ENCODE measurements at regions not wholly inside any gene's neighbourhood (a gene's known extent, or its start where the extent isn't known, plus 50 kb on each side); places are given as distances from the start of the nearest gene placed in this dataset.
A peak's percentile ranks its signal among the peaks of the same experiment; 100 is the strongest.
"Not testable (repeated sequence)": the region's sequence is repeated elsewhere in the genome, so short reads cannot be mapped to it uniquely, and the experiment has no call there.

GRCh38 chr6:164401871-164402270 lies 907.5 kb downstream of the C6orf118 start:
- no peak for DNase-seq (ENCODE audit: low spot score)

DNA sequence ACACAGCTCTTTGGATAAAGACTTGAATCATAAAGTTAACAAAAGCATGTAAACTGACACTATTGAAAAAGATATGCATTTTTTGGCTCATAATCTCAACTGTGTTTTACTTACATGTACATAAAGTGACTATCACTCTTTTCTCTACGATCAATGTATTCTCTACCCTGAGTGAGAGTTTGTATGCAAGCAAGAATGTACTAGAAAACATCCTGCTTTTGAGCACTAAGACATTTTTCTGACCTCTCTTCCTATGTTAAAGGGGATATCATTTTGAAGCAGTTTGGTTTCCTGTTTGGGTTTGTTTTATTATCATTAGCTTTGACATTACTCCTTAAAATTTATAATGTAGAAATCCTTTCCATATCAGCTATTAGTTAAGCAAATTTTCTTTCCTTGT lies 910.8 kb downstream of the C6orf118 start:
- DNase-seq (ENCODE audit: low spot score): no peak

- DNase-seq (ENCODE audit: low spot score): no peak
These were observed 913.0 kb downstream of the C6orf118 start for GRCh38 chr6:164396071-164397047.

- DNase-seq (ENCODE audit: low spot score): no peak
These were observed 929.6 kb downstream of the C6orf118 start for GRCh38 chr6:164379795-164380194.

GRCh38 chr6:164378330-164378729 lies 931.1 kb downstream of the C6orf118 start:
- DNase-seq (ENCODE audit: low spot score): peak; percentile 35

DNA sequence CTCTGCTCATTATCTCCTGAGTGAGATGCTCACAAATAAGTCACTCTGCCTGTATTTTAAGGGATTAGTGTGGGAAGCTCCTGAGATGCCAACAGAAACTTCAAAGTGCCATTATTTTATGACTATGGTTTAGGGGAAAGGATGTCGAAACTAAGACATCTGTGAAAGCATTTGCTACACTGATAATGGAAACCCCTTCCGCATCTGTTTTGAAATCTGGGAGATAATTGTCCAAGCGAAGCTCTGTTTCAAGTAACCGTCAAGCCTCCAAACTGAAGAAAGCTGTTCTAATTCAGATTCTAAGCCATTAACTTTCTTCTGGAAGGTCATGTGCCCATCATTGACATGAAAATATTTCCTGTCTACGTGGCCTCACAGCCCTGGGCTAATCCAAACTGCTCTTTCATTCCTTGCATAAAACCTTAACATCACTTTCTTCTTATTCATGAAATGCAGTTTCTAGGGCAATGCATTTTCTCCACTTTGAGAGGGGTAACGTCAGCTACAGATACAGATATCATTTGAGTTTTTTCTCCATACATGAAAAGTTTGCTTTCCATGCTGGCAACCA lies 932.0 kb downstream of the C6orf118 start:
- DNase-seq (ENCODE audit: low spot score): peak; percentile 17

DNA sequence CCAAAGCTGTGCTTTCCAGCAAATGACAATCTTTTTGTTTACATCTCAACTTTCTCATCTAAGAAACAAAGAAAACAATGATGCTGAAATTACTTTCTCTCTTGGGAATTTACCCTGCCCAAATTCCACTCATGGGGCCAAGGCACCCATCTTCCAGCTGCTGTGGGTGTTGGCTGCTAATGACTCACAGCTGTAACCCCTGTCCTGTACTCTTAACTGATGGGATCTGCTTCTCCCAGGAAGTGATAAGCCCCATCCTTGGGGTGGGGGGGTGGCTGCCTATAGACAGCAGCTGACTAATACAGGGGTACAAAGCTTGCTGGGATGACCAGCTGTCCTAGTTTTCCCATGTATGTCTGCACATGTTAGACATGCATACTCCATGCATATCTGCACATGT lies 938.6 kb downstream of the C6orf118 start:
- DNase-seq (ENCODE audit: low spot score): no peak

- no peak for DNase-seq (ENCODE audit: low spot score)
These were observed 944.9 kb downstream of the QKI start for GRCh38 chr6:164359441-164359840.

- DNase-seq (ENCODE audit: low spot score): no peak
These were observed 944.5 kb downstream of the QKI start for GRCh38 chr6:164359036-164359435.

- DNase-seq (ENCODE audit: low spot score): no peak
These were observed 942.3 kb downstream of the QKI start for GRCh38 chr6:164356814-164357213.

DNA sequence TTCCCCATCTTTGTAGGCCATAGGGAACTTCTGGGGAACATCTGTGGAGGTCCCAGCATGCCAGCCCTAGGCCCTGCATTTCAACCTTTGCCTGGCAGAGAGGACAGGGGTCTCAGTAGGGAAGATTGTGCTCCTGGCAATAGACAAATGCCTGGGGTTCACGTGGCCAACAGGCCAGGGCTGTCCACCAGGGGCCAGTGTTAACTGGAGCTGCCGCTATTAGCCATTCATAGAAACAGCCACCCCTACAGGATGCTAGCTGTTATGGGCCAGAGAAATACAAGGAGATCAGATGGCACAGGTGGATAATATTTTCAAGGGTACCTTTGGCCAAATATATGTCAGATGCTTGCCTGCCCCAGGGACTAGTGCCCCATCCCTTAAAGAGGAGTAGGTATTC lies 932.9 kb downstream of the QKI start:
- DNase-seq (ENCODE audit: low spot score): no peak

DNA sequence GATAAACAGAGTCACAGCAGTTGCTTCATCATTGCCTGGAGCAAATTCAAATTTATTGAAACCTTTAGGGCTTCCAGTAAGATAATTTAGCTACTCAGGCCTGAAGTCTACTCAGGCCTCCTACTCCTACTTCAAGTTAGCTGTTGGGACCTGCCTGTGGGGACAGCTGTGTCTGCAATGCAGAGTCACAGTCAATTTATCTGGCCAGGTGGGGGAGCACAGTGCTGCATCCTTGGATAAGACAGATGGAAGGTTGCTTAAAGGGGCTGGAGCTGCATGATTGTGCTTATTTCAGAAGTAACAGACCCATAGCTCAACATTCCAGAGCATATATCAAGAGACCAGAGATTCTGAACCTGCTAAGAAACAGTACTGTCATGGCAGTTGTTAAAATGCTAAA lies 932.1 kb downstream of the QKI start:
- DNase-seq (ENCODE audit: low spot score): no peak

- DNase-seq (ENCODE audit: low spot score): no peak
These were observed 931.4 kb downstream of the QKI start for GRCh38 chr6:164345806-164346496.

- no peak for DNase-seq (ENCODE audit: low spot score)
These were observed 930.8 kb downstream of the QKI start for GRCh38 chr6:164345327-164345726.

- no peak for DNase-seq (ENCODE audit: low spot score)
These were observed 930.3 kb downstream of the QKI start for GRCh38 chr6:164344801-164345291.

DNA sequence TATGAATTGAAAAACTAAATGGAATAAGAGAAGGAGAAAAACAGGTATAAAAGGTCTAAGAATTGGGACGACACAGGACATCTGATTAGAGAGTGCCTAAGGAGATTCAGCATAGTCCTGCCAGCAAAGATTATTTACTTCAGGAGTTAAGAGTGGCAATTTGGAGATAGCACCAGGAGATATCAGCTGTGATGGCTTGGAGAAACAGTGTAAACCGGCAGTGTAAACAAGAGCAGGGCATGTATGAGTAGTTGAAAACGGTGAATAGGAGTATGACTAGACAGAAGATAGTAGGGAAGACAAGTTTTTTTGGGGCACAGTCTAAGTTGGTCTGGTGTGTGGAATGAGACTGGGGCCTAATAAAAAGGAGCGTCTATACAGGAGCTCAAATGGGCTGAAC lies 924.9 kb downstream of the QKI start:
- DNase-seq (ENCODE audit: low spot score): not testable (repeated sequence)

- no peak for DNase-seq (ENCODE audit: low spot score)
These were observed 923.4 kb downstream of the QKI start for GRCh38 chr6:164337925-164338397.

- no peak for DNase-seq (ENCODE audit: low spot score)
These were observed 922.8 kb downstream of the QKI start for GRCh38 chr6:164337024-164337924.

DNA sequence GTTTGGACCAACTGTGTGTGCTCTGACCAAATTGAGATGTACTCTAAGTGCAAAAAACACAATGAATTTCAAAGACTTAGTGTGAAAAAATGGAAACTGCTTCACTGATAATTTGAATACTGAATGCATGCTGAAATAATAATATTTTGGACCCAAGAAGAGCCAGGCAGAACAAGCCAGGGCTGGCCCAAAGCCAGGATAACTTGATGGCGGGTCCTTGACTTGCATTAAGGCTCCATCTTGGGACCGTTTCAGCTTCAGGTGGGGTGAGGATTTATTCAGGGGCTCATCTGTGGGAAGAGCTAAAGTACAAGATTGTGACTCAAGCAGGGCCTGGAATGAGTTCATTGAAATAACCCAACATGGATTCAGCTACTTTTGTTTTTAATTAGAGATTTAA lies 921.9 kb downstream of the QKI start:
- DNase-seq (ENCODE audit: low spot score): no peak

DNA sequence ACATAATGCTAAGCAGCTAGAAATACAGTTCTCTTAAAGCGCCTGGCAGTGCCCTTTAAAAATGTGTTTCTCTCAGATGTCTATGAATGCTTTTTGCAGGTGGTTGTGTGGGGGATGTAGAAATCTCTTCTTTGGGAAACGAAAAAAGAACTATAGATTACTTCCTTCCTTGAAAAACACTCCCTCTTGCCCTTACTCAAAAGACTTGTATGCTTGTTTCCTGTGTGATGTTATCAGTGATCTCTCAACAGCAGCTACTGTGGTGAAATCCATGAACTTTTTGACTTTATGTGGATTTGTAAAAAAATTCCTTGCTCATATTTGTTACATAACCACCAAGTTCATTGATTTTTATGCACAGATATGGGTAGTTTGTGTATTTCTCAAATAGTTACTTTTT lies 916.5 kb downstream of the QKI start:
- DNase-seq (ENCODE audit: low spot score): peak; percentile 10

DNA sequence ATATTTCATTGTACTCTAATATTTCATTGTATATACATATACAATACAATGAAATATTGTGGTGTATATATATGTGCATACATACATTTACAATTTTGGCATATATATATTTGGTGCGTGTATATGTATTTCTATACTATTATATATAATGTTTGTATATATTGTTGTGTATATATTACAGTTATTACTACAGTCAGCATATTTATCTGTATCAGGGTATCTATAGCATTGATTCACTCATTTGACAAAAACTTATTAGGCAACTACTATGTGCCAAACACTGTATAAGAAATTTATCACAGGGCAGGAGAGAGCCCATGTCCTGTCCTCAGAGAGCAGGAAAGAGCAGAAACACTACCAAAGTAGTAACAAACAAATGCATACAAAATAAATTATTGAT lies 910.6 kb downstream of the QKI start:
- no peak for DNase-seq (ENCODE audit: low spot score)

Measured in SK-N-DZ (cell line).